Stimulated activated CD8-positive, alpha-beta memory T cell treated with anti-CD3 and anti-CD28 coated beads, Interleukin-12 subunit alpha, Interleukin-12 subunit beta, amount 100 ng/mL, for 24 hours (primary cell): ENCODE measurements at regions not wholly inside any gene's neighbourhood (a gene's known extent, or its start where the extent isn't known, plus 50 kb on each side); places are given as distances from the start of the nearest gene placed in this dataset.

Experiments used
- DNase-seq: peaks from one replicate; pipeline ENCODE4 v3.0.0-alpha.2; 2020; ENCODE audit errors: extremely low read depth

DNA sequence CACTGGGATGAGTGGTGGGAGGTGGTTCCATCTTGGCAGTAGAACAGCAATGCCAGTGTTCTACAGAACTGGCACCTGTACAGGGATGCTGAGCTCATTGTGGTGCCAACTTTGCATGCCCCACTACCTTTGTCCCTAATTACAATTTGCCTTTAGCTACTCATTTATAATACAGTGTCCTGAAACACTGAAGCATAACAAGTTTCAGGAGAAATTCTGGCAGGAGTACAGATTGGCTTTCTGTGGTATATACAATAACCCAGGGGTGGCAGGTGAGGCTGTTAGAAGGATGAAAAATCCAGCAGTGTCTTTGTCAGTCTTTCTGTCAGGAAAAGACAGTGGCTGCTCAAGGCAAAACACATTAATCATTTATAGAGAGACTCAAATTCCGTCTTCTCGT lies 240.3 kb downstream of the FAM76B start:
- DNase-seq: no peak

DNA sequence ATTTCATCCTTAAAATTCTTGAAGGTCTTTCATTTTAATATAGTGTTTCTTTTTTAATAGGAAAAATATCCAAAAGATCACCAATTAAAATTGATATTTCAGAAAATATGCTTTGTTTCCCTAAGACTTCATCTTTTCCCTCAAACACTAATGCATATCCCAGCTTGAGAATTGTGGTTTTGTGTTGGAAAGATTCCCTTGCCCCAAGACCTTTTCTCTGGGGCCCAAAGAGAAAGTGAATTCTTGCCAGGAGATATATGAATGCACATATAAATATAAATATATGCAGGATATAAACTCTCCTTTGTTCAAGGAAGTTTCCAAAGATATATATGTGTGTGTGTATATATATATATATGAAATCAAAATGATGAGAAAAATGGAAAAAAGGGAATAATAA lies 241.2 kb downstream of the FAM76B start:
- DNase-seq: no peak

DNA sequence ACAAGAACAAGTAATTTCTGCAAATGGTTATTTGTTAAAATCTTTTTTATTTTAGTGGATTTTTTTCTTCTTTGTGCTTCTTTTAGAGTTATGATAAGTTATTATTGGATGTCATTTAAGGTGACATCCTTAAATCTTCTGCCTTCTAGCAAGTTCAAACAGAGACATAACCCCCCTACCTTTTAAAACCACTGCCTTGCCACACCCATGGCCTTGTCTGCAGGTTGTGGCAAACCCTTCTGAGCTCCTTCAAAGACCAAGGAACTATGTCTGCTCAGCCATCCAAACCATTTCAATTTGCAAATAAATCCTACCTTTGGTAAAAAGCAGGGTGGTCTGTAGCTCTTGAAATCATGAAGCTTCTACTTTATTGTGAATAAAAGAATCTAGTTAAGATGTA lies 241.6 kb downstream of the FAM76B start:
- no peak for DNase-seq

DNA sequence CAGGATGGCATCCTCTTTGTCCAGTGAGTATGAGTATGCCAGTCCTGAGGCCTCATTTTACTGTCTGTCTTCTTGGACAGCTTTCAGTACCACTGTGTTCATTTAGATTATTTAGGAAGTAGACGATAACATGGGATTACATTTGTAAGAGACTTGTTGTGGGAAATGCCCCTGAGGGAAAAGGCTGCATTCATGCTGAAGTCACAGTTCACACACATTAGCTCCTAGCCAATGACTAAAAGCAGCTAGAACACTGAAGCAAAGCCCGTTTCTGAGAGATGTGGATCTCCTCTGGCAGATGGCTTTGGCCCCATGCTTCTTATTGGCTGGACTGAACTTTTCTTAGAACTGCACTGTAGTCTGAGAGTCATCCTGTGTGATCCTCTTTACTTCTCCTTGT lies 242.4 kb downstream of the FAM76B start:
- DNase-seq: no peak

DNA sequence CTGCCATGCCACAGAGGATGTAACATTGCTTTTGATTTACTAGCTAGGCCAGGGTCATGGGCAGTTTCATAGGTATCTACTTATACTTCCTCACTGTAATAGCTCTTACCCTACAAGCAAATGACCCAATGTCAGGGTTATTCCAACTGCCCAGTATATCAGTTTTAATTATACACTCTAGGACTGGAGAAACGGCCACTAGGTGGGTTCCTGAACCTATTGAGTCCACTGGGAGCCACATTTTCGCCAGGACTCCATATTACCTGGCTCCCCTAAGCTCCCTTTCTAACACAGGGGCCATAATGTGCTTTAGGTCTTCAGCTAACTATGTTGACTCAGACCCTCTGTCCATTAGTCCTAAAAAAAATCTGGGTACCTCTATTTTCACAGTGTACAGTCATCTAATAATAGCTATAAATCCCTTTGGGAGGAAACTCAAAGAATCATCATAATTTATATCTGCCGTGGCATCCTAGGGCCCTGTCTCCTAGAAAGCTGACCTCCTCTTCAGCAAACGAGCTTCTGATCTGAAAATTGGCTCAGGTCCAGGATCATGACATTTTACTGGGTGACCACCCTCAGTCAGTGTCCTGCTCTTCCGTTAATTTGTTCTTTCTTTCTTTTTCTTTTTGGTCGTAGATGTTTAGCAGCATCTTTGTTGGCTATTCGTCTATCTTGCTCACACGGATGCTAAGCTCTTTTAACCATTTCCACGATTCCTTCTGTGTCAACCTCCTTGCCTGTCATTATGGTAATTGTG lies 244.3 kb downstream of the FAM76B start:
- no peak for DNase-seq

DNA sequence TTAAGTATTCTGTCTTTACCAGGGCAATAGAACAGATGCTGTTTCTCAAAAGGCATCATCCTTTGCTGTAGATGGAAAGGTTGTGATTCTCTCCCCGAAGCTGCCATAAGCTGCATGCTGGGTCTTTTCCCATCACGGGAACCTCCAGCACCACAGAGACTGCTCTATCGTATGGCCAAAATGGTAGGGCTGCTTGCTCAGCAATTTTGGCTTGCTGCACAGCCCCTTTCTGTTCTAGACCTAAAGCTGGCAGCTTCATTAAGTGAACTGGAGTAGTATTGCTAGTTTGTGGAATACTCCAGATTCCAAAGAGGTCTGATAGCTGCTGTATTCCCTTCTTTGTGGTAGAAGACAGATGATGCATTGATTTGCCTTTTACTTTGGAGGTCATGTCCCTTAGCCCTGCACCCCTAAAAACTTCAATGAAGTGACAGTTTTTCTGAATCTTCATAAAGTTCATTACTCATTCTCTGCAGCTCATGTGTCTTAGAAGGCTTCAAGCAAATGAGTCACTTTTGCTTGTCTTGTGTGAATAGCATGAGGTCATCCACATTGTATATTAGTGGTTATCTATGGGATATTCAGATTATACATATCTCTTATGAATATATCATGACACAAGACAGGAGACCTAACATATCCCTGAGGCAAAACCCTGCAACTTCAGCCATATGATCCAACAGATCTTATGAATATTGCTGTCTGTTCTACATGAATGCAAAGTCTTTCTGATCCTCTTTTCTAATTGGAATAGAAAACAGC lies 245.3 kb downstream of the FAM76B start:
- DNase-seq: no peak

DNA sequence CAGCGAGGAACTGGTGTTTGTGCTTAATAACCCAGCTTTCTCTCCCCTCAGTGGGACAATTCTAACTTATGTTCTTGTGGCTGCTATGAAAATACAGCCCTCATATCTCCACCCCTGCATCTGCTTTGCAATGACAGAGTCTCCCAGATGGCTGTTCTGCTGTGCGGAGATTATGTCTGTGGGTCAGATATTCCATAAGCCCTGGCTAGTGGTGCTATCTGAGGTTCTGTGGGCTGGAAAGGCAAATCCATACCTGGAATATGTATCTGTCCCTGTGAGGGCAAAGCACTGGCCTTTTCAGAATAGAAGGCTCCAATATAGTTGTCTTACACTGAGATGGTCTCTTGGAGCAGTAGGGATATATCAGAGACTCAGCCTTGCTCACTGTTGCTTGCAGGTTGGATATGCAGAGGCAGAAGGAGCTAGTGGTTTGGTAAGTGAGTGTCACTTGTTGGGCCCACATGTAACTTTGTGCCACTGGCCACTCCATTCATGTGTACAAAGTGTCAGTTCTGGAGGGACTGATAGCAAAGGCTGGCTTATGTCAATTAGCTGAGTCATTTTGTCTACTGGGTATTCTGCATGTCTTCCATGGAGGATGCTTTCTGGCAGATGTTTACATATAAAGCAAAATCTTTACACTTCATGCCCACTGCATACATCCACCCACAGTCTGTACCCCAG lies 246.6 kb downstream of the FAM76B start:
- no peak for DNase-seq

DNA sequence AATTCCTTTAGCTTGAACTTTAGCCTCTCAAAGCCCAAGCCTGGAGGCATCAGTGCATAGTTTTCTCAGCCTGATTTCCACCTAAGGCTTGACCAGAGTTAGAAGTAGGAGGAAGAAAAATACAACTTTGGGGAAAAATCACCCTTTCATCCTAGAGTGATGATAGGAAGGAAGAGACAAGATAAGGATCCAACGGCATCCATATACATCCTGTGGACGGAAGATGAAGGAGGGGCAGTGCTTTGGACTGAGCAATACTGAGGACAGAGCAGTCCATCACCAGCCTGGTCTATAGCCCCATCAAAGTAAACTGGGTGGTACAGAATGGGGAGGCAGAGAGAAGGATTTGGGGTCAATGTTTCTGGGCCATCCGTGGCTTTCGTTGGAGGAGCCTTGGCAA lies 247.9 kb downstream of the FAM76B start:
- DNase-seq: no peak

DNA sequence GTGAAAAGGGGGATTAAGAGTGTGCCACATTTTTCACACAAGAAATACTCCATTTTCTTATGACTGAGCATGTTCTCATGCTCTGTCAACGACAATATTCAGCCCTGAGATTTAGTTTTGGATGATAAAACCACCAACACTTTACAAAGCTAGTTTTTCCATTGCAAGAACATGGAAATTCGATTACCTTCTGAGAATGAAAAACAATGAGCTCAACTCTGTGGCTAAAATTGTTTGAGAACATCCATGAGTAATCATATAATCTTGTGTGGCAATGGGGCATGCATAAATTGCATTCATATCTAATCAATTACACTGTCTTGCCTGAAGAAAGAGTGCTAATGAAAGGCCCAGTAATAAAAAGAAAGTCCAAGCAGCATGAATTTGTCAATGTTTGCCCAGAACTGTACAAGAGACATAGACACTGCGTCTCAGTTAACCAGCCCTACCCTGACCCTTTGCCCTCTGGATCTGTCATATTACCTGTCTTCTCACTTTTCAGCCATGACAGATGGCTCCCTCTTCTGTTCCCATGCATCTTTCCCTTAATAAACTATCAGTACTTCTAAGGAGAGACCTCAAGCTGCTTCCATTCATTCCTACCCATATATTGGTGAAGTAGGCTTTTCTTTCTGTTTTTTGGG lies 253.4 kb downstream of the FAM76B start:
- DNase-seq: no peak

DNA sequence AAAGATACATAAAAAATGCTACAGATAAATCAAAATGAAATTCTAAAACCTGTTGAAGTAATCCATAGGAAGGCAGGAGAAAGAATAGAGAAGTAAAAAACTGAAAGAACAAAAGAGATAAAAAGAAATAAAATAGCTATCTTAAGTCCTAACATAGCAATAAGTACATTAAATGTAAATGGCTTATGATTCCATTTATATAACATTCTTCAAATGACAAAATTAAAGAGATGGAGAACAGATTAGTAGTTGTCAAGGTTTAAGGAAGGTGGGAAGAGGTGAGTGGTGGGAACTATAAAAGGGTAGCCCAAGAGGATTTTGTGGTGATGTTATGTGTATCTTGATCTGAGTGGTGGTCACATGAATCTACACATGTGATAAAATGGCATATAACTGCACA lies 254.8 kb downstream of the FAM76B start:
- DNase-seq: no peak

DNA sequence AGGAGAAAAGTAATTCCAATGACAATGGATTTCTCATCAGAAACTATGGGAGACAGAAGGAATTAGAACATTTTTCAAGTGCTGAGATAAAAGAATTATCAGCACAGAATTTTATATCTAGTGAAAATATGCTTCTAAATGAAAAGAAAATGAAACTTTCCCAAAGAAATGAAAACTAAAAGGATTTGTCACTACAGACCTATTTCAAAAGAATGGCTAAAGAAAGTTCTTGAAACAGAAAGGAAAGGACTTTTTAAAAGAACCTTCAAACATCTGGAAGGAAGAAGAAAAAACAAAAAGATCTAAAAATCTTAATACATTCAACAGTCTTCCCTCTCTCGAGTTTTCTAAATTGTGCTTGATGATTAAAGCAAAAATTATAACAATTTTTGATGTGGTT lies 255.4 kb downstream of the FAM76B start:
- no peak for DNase-seq

DNA sequence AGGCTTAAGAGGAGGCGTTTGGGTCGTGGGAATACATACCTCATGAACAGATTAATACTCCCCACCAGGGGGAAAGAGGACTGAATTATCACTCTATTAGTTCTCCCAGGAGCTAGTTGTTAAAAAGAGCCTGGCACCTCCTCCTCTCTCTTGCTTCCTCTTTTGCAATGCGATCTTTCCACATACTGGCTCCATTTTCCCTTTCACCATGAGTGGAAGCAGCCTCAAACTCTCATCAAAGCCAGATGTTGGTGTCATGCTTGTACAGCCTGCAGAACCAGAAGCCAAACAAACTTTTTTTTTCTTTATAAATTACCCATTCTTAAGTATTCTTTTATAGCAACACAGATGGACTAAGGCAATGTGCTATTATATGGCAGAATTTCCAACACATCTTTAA lies 258.5 kb downstream of the FAM76B start:
- no peak for DNase-seq

DNA sequence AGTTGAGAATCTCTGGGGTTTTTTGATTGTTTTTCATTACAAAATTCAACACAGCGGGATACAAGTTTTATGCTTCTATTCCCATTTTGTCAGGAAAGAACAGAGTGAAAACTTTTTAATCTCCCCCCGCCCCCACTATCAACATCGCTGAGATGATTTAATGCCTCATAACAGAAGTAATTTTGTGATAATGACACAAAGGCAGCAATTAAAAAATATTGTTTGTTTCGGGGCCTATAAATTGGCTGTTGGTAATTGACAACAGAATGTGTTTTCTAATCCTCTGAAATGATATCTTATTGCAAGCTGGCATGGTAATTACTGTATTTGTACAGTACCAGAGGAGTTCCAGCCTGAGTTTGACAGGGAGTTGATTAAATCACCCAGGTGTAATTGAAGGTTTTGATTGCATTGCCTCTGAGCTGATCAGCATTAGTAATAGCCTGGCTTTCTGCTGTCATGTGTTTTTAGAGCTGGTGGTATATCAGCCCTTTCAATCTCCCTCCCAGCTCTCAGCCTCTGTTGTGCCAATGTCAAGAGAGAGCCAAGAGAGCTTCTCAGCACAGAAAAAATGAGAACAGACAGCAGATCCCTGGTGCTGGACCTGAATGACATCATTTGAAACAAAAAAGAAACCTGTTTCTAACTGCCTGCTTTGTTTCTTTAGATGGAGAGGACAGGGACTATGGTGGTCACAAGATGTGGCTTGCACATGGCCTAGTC lies 265.1 kb downstream of the FAM76B start:
- no peak for DNase-seq

DNA sequence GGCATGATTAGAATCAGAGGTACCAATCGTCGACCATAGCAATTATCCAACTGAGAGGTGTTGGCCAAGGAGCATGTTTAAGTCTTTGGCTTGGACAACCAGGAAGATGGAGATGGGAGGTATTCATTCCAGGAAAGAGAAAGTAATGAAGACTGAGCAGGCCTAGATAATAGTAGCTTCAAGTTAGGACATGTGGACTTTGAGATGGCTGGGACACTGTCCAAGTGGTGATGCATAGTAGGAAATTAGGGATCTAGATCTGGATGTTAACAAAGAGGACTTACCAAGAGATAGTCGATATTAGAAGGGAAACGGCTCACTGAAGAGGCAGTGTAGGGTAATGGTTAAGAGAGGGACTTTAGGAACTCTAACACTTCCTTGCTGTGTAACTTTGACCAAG lies 266.7 kb downstream of the FAM76B start:
- no peak for DNase-seq

DNA sequence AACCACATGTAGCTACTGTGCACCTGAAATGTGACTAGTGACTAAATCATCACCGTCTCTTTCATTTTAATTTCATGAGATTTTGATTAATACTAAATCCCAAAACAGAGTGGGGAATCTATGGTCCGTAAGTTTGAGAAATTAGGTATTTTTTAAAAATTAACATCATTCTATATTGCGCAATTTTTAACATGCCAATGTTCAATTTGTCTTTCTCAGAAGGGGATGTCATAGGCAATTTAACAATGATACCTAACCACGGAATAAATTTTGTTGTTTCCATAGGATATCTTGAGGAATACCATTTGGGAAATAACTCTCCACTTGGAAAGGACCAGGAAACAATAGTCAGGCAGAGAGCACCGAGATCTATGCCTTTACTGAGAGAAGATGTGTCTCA lies 267.7 kb downstream of the FAM76B start:
- DNase-seq: no peak

DNA sequence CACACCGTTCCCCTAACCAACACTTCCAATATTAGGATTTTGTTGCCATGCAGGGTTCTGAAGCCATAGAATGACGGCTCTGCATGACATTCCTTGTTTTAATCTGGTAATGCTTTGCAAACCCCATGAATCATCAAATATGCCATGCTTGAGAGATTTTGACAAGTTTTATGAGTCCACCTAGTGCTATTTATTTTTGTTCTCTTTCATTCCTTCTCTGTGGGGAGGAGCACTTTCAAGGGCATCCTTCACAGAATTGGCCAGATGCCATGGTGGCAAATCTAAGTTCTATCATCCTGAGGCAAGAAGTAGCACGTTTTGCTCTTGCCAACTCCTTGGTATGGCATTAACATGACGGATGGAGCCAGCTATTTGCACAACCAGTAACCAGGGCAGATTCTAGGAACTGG lies 268.4 kb downstream of the FAM76B start:
- no peak for DNase-seq

DNA sequence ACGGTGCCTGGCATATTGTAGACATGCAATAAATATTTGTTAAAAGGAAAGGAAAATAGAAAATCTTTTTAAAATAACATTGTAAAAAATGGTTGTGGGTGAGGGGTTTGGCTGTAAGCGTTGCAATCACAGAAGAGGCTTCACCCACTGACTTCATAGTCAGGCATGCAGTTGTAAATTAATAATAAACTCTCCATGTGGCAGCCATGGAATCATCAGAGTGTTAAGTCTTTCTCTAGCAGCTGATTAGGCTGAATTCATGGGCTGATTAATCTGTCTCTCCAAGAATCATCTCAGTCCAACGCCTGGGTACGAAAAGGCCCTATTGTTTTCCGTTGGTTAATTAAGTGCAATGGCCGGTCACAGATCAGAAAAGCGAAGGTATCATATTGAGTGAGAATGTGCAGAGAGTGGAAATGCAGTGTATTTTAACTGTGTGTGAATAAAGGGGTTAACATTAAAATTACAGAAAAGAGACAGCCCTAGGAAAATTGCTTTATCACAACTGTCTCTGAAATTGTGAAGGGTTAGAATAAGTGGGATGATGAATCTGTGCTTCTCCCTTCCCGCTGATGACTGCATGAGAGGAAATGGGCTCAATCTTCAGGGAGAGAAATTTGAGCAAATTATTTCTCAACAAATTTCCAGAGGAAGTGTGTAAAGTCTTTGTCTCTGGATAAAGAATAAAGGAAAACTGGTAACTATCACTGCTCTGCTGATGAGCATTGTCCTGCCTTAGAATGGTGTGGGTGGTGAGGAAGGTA lies 269.0 kb downstream of the FAM76B start:
- DNase-seq: no peak

DNA sequence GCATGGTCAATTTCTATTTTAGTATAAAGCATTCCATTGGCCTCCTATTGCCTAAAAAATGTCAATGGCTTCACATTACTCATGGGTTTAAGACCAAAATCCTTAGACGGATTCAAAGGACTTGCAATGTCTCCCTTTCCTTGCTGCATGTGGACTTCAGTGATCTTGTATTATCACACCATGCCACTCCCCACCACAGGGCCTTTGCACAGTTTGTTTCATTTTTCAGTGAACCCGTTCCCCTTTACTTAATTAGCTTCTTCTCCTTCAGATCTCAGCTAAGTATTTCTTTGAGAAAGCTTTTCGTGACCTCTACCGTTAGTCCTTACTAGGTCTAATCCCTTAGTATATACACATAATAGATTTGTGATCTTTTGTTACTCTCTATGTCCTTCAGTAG lies 269.7 kb downstream of the FAM76B start:
- no peak for DNase-seq

DNA sequence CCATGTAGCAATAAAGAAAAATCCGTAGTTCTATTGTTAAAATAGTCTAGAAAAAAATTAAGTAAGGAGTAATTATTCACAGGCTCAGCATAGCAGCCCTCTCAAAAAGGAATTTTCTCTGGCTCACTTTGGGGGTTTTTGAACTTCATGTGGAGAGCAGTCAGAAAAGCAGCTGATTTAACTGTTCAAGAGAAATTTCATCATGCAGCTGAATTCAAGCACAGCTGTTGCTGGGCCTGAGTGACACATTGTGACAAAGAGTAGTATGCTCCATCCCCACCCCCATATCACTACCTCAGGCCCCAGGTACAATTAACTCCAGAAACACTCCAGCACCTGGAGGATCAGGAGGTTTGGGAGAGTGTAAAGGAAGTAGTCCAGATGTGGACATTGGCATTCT lies 272.1 kb downstream of the FAM76B start:
- DNase-seq: no peak

DNA sequence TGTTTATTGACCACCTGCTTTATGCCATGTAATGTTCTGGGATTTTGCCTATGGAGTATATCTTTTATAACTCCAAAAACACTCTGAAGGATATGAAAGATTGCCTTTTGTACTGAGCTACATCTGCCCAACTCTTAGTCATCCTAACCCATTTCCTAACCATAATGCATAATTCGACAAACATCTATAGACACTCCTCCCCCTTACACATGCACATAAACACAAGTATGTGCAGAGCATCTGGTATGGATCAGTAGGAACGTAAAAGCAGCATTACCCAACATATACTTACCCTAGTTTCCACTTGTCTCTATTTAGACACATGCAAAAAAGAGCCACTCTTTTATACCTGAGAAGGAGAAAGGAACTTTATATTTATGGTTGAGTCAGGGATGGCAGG lies 272.8 kb downstream of the FAM76B start:
- no peak for DNase-seq

DNA sequence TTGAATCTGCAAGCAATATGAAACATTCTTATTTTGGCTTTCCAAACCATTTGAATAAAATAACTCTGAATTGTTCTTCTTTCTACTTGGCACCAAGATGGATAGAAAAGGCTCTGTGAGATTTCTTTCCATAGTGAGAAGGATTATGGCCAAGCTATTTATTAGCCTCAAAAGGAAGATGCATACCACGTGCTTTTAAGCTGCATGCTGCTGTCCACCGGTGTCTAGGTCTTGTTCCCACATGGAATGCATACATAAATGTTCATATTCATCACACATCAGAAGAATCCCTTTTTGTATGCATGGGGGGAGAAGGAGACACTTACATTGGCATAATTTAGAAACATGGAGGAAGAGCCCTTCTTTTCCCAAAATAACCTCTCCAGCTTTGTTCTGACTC lies 273.4 kb downstream of the FAM76B start:
- no peak for DNase-seq
